Neural progenitor cell (in vitro differentiated cells): ENCODE measurements at regions not wholly inside any gene's neighbourhood (a gene's known extent, or its start where the extent isn't known, plus 50 kb on each side); places are given as distances from the start of the nearest gene placed in this dataset.

Experiments used
- DNase-seq: peaks from one replicate; pipeline ENCODE4 v3.0.0-alpha.2; 2016; ENCODE audit warnings: low spot score
- H2AFZ ChIP-seq: fragments of 200-600 bp; sonication (generic); replicated peaks from 2 replicates; pipeline ENCODE4 v1.6.1; 2016; ENCODE audit warnings: antibody characterized with exemption
- H3F3A ChIP-seq: fragments of 200-600 bp; sonication (generic); 2 replicates; pipeline ENCODE4 v1.6.1; 2016; ENCODE audit warnings: antibody characterized with exemption, low read depth
- H3K27ac ChIP-seq: fragments of 200-600 bp; sonication (generic); 2 replicates; pipeline ENCODE4 v1.5.1; 2016; ENCODE audit warnings: mild to moderate bottlenecking
- H3K27me3 ChIP-seq: fragments of 200-600 bp; sonication (generic); 2 replicates; pipeline ENCODE4 v1.6.1; 2016; ENCODE audit warnings: mild to moderate bottlenecking, moderate library complexity
- H3K36me3 ChIP-seq: fragments of 200-600 bp; sonication (generic); 2 replicates; pipeline ENCODE4 v1.5.1; 2016
- H3K4me1 ChIP-seq: fragments of 200-600 bp; sonication (generic); 2 replicates; pipeline ENCODE4 v1.6.1; 2016; ENCODE audit warnings: mixed run types
- H3K4me2 ChIP-seq: fragments of 200-600 bp; sonication (generic); 2 replicates; pipeline ENCODE4 v1.6.1; 2016
- H3K4me3 ChIP-seq: fragments of 200-600 bp; sonication (generic); 2 replicates; pipeline ENCODE4 v1.5.1; 2016
- H3K79me2 ChIP-seq: fragments of 200-600 bp; sonication (generic); 2 replicates; pipeline ENCODE4 v1.6.1; 2016; ENCODE audit warnings: low read depth
- H3K9ac ChIP-seq: fragments of 200-600 bp; sonication (generic); 2 replicates; pipeline ENCODE4 v1.6.1; 2016
- H3K9me3 ChIP-seq: fragments of 200-600 bp; sonication (generic); 2 replicates; pipeline ENCODE4 v1.5.1; 2016; ENCODE audit warnings: low read depth
- H4K20me1 ChIP-seq: fragments of 200-600 bp; sonication (generic); 2 replicates; pipeline ENCODE4 v1.6.1; 2016; ENCODE audit warnings: low read depth
- H3K27ac Mint-ChIP-seq: 3 replicates; pipeline ENCODE4 v1.8.0; 2021; ENCODE audit warnings: mixed read lengths
- H3K27me3 Mint-ChIP-seq: 2 replicates; pipeline ENCODE4 v1.8.0; 2022; ENCODE audit warnings: low read depth, mild to moderate bottlenecking, inconsistent platforms, moderate library complexity, mixed read lengths; ENCODE audit not compliant: insufficient read depth
- H3K36me3 Mint-ChIP-seq: 3 replicates; pipeline ENCODE4 v1.8.0; 2021; ENCODE audit warnings: mixed read lengths
- H3K4me1 Mint-ChIP-seq: 3 replicates; pipeline ENCODE4 v1.8.0; 2021; ENCODE audit warnings: mixed read lengths
- H3K4me3 Mint-ChIP-seq: 3 replicates; pipeline ENCODE4 v1.8.0; 2021; ENCODE audit warnings: mild to moderate bottlenecking, moderate library complexity, mixed read lengths
- H3K9me3 Mint-ChIP-seq: 3 replicates; pipeline ENCODE4 v1.8.0; 2020; ENCODE audit warnings: mixed read lengths
- EZH2 ChIP-seq: fragments of 200-600 bp; sonication (generic); IDR thresholded peaks from 2 replicates; pipeline ENCODE4 v1.6.1; 2017; ENCODE audit warnings: antibody characterized with exemption, mild to moderate bottlenecking, moderate library complexity
- EZH2phosphoT487 ChIP-seq: fragments of 200-600 bp; sonication (generic); IDR thresholded peaks from 2 replicates; pipeline ENCODE4 v1.6.1; 2017; ENCODE audit warnings: antibody characterized with exemption
- TF ChIP-seq, protein P1 (sequence below): fragments of 200-600 bp; sonication (generic); IDR thresholded peaks from 2 replicates; pipeline ENCODE4 v1.5.1; 2017; ENCODE audit warnings: antibody characterized with exemption, mild to moderate bottlenecking

DNA sequence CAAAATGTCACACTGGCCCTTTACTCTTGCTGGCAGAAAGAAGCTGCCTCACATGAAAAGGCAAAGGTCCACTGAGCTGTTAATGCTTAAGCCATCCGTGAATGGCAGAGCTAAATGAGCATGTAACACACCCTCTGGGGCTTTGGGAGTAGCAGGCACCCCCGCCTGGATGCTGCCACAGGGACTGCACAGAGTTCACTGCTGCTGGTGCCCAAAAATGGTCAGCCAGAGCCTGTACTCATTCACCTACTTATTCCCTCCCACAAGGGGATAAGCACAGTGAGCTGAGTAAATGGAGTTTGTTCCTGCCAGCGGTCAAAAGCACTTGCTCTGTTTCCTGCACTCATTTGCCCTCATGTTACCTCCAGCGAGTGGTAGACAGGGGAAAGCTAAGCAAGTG, 374.0 kb upstream of the STEAP1 start:
- no peak overlapping the region for H3K4me3 ChIP-seq
- H3K36me3 ChIP-seq = no peaks in the 10 kb centered on the region
- no peaks in the 10 kb centered on the region for H3K9me3 ChIP-seq
- H3K27ac Mint-ChIP-seq = no peak overlapping the region
- H3K4me2 ChIP-seq = no peak overlapping the region
- H3K9ac ChIP-seq = no peak overlapping the region
- H3K4me1 ChIP-seq = no peaks in the 10 kb centered on the region
- peaks cover 3% of the 10 kb centered on the region for H3K4me1 Mint-ChIP-seq
- H3K9me3 Mint-ChIP-seq = no peaks in the 10 kb centered on the region
- H3K79me2 ChIP-seq = no peaks in the 10 kb centered on the region
- no peak overlapping the region for H3K4me3 Mint-ChIP-seq
- H3K27ac ChIP-seq = no peak overlapping the region
- H3F3A ChIP-seq = no peaks in the 10 kb centered on the region
- H3K27me3 Mint-ChIP-seq = no peaks in the 10 kb centered on the region
- DNase-seq = peak; percentile 19
- H2AFZ ChIP-seq = no peak overlapping the region
- no peaks in the 10 kb centered on the region for H4K20me1 ChIP-seq
- no peaks in the 10 kb centered on the region for H3K27me3 ChIP-seq
- TF ChIP-seq EZH2 = no peak
- TF ChIP-seq, protein P1, sequence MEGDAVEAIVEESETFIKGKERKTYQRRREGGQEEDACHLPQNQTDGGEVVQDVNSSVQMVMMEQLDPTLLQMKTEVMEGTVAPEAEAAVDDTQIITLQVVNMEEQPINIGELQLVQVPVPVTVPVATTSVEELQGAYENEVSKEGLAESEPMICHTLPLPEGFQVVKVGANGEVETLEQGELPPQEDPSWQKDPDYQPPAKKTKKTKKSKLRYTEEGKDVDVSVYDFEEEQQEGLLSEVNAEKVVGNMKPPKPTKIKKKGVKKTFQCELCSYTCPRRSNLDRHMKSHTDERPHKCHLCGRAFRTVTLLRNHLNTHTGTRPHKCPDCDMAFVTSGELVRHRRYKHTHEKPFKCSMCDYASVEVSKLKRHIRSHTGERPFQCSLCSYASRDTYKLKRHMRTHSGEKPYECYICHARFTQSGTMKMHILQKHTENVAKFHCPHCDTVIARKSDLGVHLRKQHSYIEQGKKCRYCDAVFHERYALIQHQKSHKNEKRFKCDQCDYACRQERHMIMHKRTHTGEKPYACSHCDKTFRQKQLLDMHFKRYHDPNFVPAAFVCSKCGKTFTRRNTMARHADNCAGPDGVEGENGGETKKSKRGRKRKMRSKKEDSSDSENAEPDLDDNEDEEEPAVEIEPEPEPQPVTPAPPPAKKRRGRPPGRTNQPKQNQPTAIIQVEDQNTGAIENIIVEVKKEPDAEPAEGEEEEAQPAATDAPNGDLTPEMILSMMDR = no peak
- TF ChIP-seq EZH2phosphoT487 = no peak
- no peaks in the 10 kb centered on the region for H3K36me3 Mint-ChIP-seq

DNA sequence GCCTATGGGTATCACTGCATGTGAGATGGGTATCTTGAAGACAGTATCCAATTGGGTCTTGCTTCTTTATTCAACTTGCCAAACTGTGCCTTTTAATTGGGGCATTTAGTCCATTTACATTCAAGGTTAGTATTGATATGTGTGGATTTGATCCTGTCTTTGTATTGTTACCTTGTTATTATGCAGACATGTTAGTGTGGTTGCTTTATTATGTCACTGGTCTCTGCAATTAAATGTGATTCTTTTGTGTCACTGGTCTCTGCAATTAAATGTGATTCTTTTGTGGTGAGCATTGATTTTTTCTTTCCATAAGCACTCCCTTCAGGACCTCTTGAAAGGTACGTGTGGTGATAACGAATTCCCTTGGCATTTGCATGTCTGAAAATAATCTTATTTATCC, 357.8 kb upstream of the STEAP1 start:
- Histone ChIP-seq H3K36me3 (no peaks in the 10 kb centered on the region), H3K4me2 (no peak overlapping the region), H3K27ac (no peak overlapping the region), H3F3A (no peaks in the 10 kb centered on the region), H3K9me3 (no peaks in the 10 kb centered on the region), H3K4me1 (no peaks in the 10 kb centered on the region), H3K79me2 (no peaks in the 10 kb centered on the region), H3K27me3 (no peaks in the 10 kb centered on the region), H2AFZ (no peak overlapping the region), H3K9ac (no peak overlapping the region), H3K4me3 (no peak overlapping the region), H4K20me1 (no peaks in the 10 kb centered on the region)
- TF ChIP-seq EZH2phosphoT487 = no peak
- TF ChIP-seq, protein P1 = no peak
- no peak for TF ChIP-seq EZH2
- no peaks in the 10 kb centered on the region for H3K27me3 Mint-ChIP-seq
- H3K4me3 Mint-ChIP-seq = no peak overlapping the region
- H3K9me3 Mint-ChIP-seq = no peaks in the 10 kb centered on the region
- no peak for DNase-seq
- H3K27ac Mint-ChIP-seq = no peak overlapping the region
- no peaks in the 10 kb centered on the region for H3K4me1 Mint-ChIP-seq
- H3K36me3 Mint-ChIP-seq = no peaks in the 10 kb centered on the region

DNA sequence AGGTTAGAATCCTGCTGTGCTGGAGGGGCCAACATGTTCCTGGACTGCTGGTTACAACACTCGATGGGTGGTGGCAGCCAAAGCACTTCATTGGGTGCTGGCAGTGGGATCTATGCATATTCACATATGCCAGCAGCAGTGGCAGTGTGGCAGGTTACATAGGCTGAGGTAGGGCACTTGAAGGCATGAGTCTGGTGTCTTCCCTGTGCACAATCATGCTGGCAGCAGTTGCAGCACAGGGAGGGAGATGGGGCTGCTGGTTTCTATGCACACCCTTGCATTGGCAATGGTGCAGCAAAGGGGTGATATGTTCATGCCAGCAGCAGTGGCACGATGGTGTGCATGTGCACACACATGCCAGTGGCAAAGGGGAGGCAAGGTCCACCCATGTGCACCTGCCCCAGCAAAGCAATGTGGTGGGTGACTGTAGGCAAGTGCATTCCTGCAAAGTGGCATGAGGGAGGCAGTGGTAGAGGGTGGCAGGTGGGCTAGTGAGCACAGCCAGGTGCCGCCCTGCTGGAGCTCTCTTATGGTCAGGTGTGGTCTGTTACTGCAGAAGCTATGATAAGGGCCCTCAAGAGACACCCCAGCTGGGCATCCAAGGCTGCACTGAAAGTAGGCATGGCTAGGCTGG, 356.2 kb upstream of the STEAP1 start:
- H3K36me3 Mint-ChIP-seq = no peaks in the 10 kb centered on the region
- no peaks in the 10 kb centered on the region for H4K20me1 ChIP-seq
- no peaks in the 10 kb centered on the region for H3K27me3 ChIP-seq
- no peak overlapping the region for H3K4me3 Mint-ChIP-seq
- TF ChIP-seq EZH2 (no peak), EZH2phosphoT487 (no peak)
- TF ChIP-seq, protein P1 = no peak
- H3K4me1 ChIP-seq = no peaks in the 10 kb centered on the region
- no peaks in the 10 kb centered on the region for H3K9me3 Mint-ChIP-seq
- DNase-seq = no peak
- no peak overlapping the region for H3K27ac ChIP-seq
- no peaks in the 10 kb centered on the region for H3K4me1 Mint-ChIP-seq
- H3K4me3 ChIP-seq = no peak overlapping the region
- H3K9ac ChIP-seq = no peak overlapping the region
- H2AFZ ChIP-seq = no peak overlapping the region
- no peaks in the 10 kb centered on the region for H3K9me3 ChIP-seq
- no peak overlapping the region for H3K27ac Mint-ChIP-seq
- no peaks in the 10 kb centered on the region for H3K36me3 ChIP-seq
- H3K4me2 ChIP-seq = no peak overlapping the region
- no peaks in the 10 kb centered on the region for H3K27me3 Mint-ChIP-seq
- H3F3A ChIP-seq = no peaks in the 10 kb centered on the region
- H3K79me2 ChIP-seq = no peaks in the 10 kb centered on the region
